Aorta (tissue), 5 donors: ENCODE measurements at regions not wholly inside any gene's neighbourhood (a gene's known extent, or its start where the extent isn't known, plus 50 kb on each side); places are given as distances from the start of the nearest gene placed in this dataset.
"Not testable (repeated sequence)": the region's sequence is repeated elsewhere in the genome, so short reads cannot be mapped to it uniquely, and the experiment has no call there.

Experiments
- ATAC-seq: fragments of 200-7000 bp; cut with Tn5 transposase; one replicate; pipeline ENCODE4 v1.9.1; 2022; ENCODE audit warnings: moderate library complexity; ENCODE audit not compliant: low FRiP score
- DNase-seq, 2 donors: peaks; one replicate each; pipeline ENCODE4 v3.0.0-alpha.2; 2020
- H3K27ac ChIP-seq, 2 donors: one replicate each; pipeline ENCODE4 v1.5.1; 2013; ENCODE audit warnings: low read length in 2 of 2, mild to moderate bottlenecking in 2 of 2, moderate library complexity in 2 of 2, control low read depth in 1 of 2, inconsistent platforms in 1 of 2, low read depth in 1 of 2
- H3K27me3 ChIP-seq, 2 donors: one replicate each; pipeline ENCODE4 v1.6.1; 2013; ENCODE audit warnings: control low read depth in 1 of 2, low read length in 1 of 2, mild to moderate bottlenecking in 1 of 2, moderate library complexity in 1 of 2; ENCODE audit not compliant: insufficient read depth in 2 of 2, control insufficient read depth in 1 of 2
- H3K36me3 ChIP-seq, 2 donors: one replicate each; pipeline ENCODE4 v1.6.1; 2013; ENCODE audit warnings: control low read depth in 1 of 2, low read length in 1 of 2, mild to moderate bottlenecking in 1 of 2; ENCODE audit not compliant: insufficient read depth in 2 of 2, control insufficient read depth in 1 of 2
- H3K4me1 ChIP-seq, 2 donors: one replicate each; pipeline ENCODE4 v1.6.1; 2013; ENCODE audit warnings: low read length in 2 of 2, control low read depth in 1 of 2, mild to moderate bottlenecking in 1 of 2, moderate library complexity in 1 of 2; ENCODE audit not compliant: insufficient read depth in 2 of 2, control insufficient read depth in 1 of 2
- H3K4me3 ChIP-seq, 2 donors: one replicate each; pipeline ENCODE4 v1.5.1; 2013; ENCODE audit warnings: low read length in 2 of 2, control low read depth in 1 of 2, mild to moderate bottlenecking in 1 of 2
- H3K9me3 ChIP-seq: one replicate; pipeline ENCODE4 v1.6.1; 2013; ENCODE audit warnings: mild to moderate bottlenecking, low read length; ENCODE audit not compliant: control insufficient read depth
- WGBS, 2 donors: extraction: QIAGEN DNeasy Blood & Tissue Kit; methylation state at CpG; one replicate each; pipeline ENCODE4 v1.1.7; 2013; 5-methylcytosine and 5-hydroxymethylcytosine counted together
- intact Hi-C, 2 donors: fragments of 100-400 bp; cut with DNase I; formaldehyde crosslinking; loops; one replicate each; pipeline versions ENCODE4 v1.14.2 to v1.15.0; 2022
- donor health status: healthy with polysubstance abuse.
- donor health status: Bipolar disorder and iron deficiency.
- donor health status: DM: no; HTN: no; CAD: no.
- donor health status: DM: no; HTN: no; CAD: no.
- donor health status: DM: yes; HTN: yes; CAD: no.

GRCh38 chr10:94238006-94238617 lies 124.6 kb downstream of the NOC3L start:
- H3K36me3 ChIP-seq, result peaks cover 0 to 6% of the 10 kb centered on the region in 2 donors
- no peak for DNase-seq
- no peaks in the 10 kb centered on the region for H3K27me3 ChIP-seq
- ATAC-seq, result no peak
- H3K27ac ChIP-seq, result no peak overlapping the region
- intact Hi-C loops, result loop anchor here in 1 of 2 donors (5.0 kb wide), 1 partner anchor 156 kb away; no protein-coding TSS in a partner anchor
- no peak overlapping the region for H3K4me3 ChIP-seq
- 71 to 93% methylated on average over 4 of the region's 4 CpGs for WGBS, 2 donors
- H3K4me1 ChIP-seq, result no peaks in the 10 kb centered on the region
- no peaks in the 10 kb centered on the region for H3K9me3 ChIP-seq

- no peaks in the 10 kb centered on the region for H3K4me1 ChIP-seq
- 94 to 97% methylated on average over 6 of the region's 6 CpGs for WGBS, 2 donors
- no peaks in the 10 kb centered on the region for H3K27me3 ChIP-seq
- H3K27ac ChIP-seq, result no peak overlapping the region
- DNase-seq, result no peak
- H3K9me3 ChIP-seq, result no peaks in the 10 kb centered on the region
- intact Hi-C loops, result loop anchor here in 1 of 2 donors (5.0 kb wide), 1 partner anchor 157 kb away; no protein-coding TSS in a partner anchor
- H3K36me3 ChIP-seq, result peaks cover 3 to 5% of the 10 kb centered on the region in 2 donors
- ATAC-seq, result no peak
- H3K4me3 ChIP-seq, result no peak overlapping the region
These were observed 123.0 kb downstream of the NOC3L start for GRCh38 chr10:94239696-94240095.

GRCh38 chr10:94240491-94240890 lies 122.2 kb downstream of the NOC3L start:
- H3K4me1 ChIP-seq, result no peaks in the 10 kb centered on the region
- no peak overlapping the region for H3K4me3 ChIP-seq
- intact Hi-C loops, result no loop called here
- H3K9me3 ChIP-seq, result no peaks in the 10 kb centered on the region
- no peak overlapping the region for H3K27ac ChIP-seq
- H3K36me3 ChIP-seq, result peaks cover 3 to 5% of the 10 kb centered on the region in 2 donors
- 85% methylated on average over 5 of the region's 5 CpGs for WGBS, 2 donors
- H3K27me3 ChIP-seq, result no peaks in the 10 kb centered on the region
- no peak for ATAC-seq
- no peak for DNase-seq

- DNase-seq, result no peak
- 2 to 7% methylated on average over 2 of the region's 2 CpGs for WGBS, 2 donors
- intact Hi-C loops, result no loop called here
- Histone ChIP-seq H3K4me3 (no peak overlapping the region), H3K9me3 (no peaks in the 10 kb centered on the region), H3K27ac (no peak overlapping the region), H3K27me3 (no peaks in the 10 kb centered on the region), H3K36me3 (peaks cover 3 to 5% of the 10 kb centered on the region in 2 donors), H3K4me1 (no peaks in the 10 kb centered on the region)
- no peak for ATAC-seq
These were observed 121.8 kb downstream of the NOC3L start for GRCh38 chr10:94240901-94241300.

- DNase-seq (no peak), ATAC-seq (no peak)
- H3K9me3 ChIP-seq, result no peaks in the 10 kb centered on the region
- 91 to 94% methylated on average over 2 of the region's 2 CpGs for WGBS, 2 donors
- H3K4me1 ChIP-seq, result no peaks in the 10 kb centered on the region
- intact Hi-C loops, result no loop called here
- H3K4me3 ChIP-seq, result no peak overlapping the region
- H3K27me3 ChIP-seq, result no peaks in the 10 kb centered on the region
- H3K36me3 ChIP-seq, result peaks cover 4 to 8% of the 10 kb centered on the region in 2 donors
- H3K27ac ChIP-seq, result no peak overlapping the region
These were observed 111.6 kb downstream of the NOC3L start for GRCh38 chr10:94251098-94251497.

- intact Hi-C loops, result no loop called here
- Histone ChIP-seq H3K27ac (no peak overlapping the region), H3K9me3 (no peaks in the 10 kb centered on the region), H3K4me3 (no peak overlapping the region), H3K4me1 (no peaks in the 10 kb centered on the region), H3K27me3 (no peaks in the 10 kb centered on the region), H3K36me3 (peaks cover 3 to 4% of the 10 kb centered on the region in 2 donors)
- ATAC-seq, result no peak
- DNase-seq, result no peak
- 52 to 73% methylated on average over 1 of the region's 1 CpG for WGBS, 2 donors
These were observed 111.2 kb downstream of the NOC3L start for GRCh38 chr10:94251568-94251967.

GRCh38 chr10:94257407-94257806 lies 105.3 kb downstream of the NOC3L start:
- H3K9me3 ChIP-seq, DNase-seq, H3K27ac ChIP-seq, H3K4me3 ChIP-seq, ATAC-seq, H3K27me3 ChIP-seq, H3K36me3 ChIP-seq, intact Hi-C loops, H3K4me1 ChIP-seq: not testable (repeated sequence)
- WGBS, 2 donors, result 96 to 98% methylated on average over 4 to 5 of the region's 6 CpGs

- ATAC-seq, result no peak
- H3K36me3 ChIP-seq, result peaks cover 4% of the 10 kb centered on the region in 2 donors
- no peak for DNase-seq
These were observed 102.3 kb downstream of the NOC3L start for GRCh38 chr10:94260455-94260854.

GRCh38 chr10:94264085-94264484 lies 98.7 kb downstream of the NOC3L start:
- no peak for DNase-seq
- H3K9me3 ChIP-seq, result no peaks in the 10 kb centered on the region
- H3K27ac ChIP-seq, result no peak overlapping the region
- 41% methylated on average over 3 of the region's 3 CpGs for WGBS, 2 donors
- no peak for ATAC-seq
- H3K36me3 ChIP-seq, result peaks cover 1 to 4% of the 10 kb centered on the region in 2 donors
- H3K4me1 ChIP-seq, result no peaks in the 10 kb centered on the region
- H3K27me3 ChIP-seq, result no peaks in the 10 kb centered on the region
- no peak overlapping the region for H3K4me3 ChIP-seq
- intact Hi-C loops, result no loop called here

More at GRCh38 chr10:94260455-94260854, 102.3 kb downstream of the NOC3L start:
- Histone ChIP-seq H3K4me3 (no peak overlapping the region), H3K27ac (no peak overlapping the region), H3K9me3 (no peaks in the 10 kb centered on the region), H3K27me3 (no peaks in the 10 kb centered on the region), H3K4me1 (no peaks in the 10 kb centered on the region)
- intact Hi-C loops, result no loop called here
